Left colon (tissue), 2 donors: ENCODE measurements at regions not wholly inside any gene's neighbourhood (a gene's known extent, or its start where the extent isn't known, plus 50 kb on each side); places are given as distances from the start of the nearest gene placed in this dataset.

Experiments
- ATAC-seq: fragments of 200-7000 bp; cut with Tn5 transposase; one replicate; pipeline ENCODE4 v1.9.1; 2020; ENCODE audit warnings: mild to moderate bottlenecking, moderate library complexity
- DNase-seq, 2 donors: peaks; one replicate each; pipeline ENCODE4 v3.0.0-alpha.2; 2020
- intact Hi-C, 2 donors: fragments of 100-400 bp; cut with DNase I in 1 of 2; cut with micrococcal nuclease in 1 of 2; formaldehyde crosslinking; loops; one replicate each; pipeline versions ENCODE4 v1.11.2 to v1.14.0; 2022; cut with DNase I, micrococcal nuclease
- donor health status: DM: no; HTN: no; CAD: no.
- donor health status: DM: yes; HTN: yes; CAD: no.

GRCh38 chr10:129392855-129393254, 74.2 kb upstream of the MGMT start:
- ATAC-seq (no peak), DNase-seq (no peak)
- intact Hi-C loops: no loop called here

- no peak for DNase-seq
- no peak for ATAC-seq
These were observed 73.2 kb upstream of the MGMT start for GRCh38 chr10:129393812-129394211.

GRCh38 chr10:129394518-129395328, 72.3 kb upstream of the MGMT start:
- intact Hi-C loops: no loop called here
- ATAC-seq: no peak
- DNase-seq: no peak

More at GRCh38 chr10:129393812-129394211, 73.2 kb upstream of the MGMT start:
- intact Hi-C loops: no loop called here

GRCh38 chr10:129396021-129396722, 70.9 kb upstream of the MGMT start:
- intact Hi-C loops: no loop called here
- DNase-seq: no peak
- no peak for ATAC-seq

- DNase-seq: no peak
- intact Hi-C loops: no loop called here
These were observed 69.7 kb upstream of the MGMT start for GRCh38 chr10:129397198-129397974.

GRCh38 chr10:129398711-129399141, 68.3 kb upstream of the MGMT start:
- ATAC-seq (no peak), DNase-seq (no peak)
- intact Hi-C loops: no loop called here

More at GRCh38 chr10:129397198-129397974, 69.7 kb upstream of the MGMT start:
- ATAC-seq: no peak

- ATAC-seq: no peak
These were observed 66.6 kb upstream of the MGMT start for GRCh38 chr10:129400426-129400825.

GRCh38 chr10:129402459-129402858, 64.6 kb upstream of the MGMT start:
- ATAC-seq (no peak), DNase-seq (no peak)
- intact Hi-C loops: no loop called here

More at GRCh38 chr10:129400426-129400825, 66.6 kb upstream of the MGMT start:
- intact Hi-C loops: no loop called here
- DNase-seq: no peak

- DNase-seq (no peak), ATAC-seq (no peak)
- intact Hi-C loops: no loop called here
These were observed 63.0 kb upstream of the MGMT start for GRCh38 chr10:129404091-129404490.

- DNase-seq: no peak
These were observed 61.7 kb upstream of the MGMT start for GRCh38 chr10:129405389-129405788.

GRCh38 chr10:129410688-129411392, 56.2 kb upstream of the MGMT start:
- intact Hi-C loops: no loop called here
- ATAC-seq (no peak), DNase-seq (no peak)

More at GRCh38 chr10:129405389-129405788, 61.7 kb upstream of the MGMT start:
- intact Hi-C loops: no loop called here
- ATAC-seq: no peak

GRCh38 chr10:129411393-129411705, 55.7 kb upstream of the MGMT start:
- intact Hi-C loops: no loop called here
- ATAC-seq (no peak), DNase-seq (no peak)

GRCh38 chr10:129411772-129412171, 55.3 kb upstream of the MGMT start:
- no peak for ATAC-seq
- intact Hi-C loops: no loop called here

GRCh38 chr10:129413024-129413423, 54.0 kb upstream of the MGMT start:
- intact Hi-C loops: no loop called here
- DNase-seq: no peak
- ATAC-seq: no peak

More at GRCh38 chr10:129411772-129412171, 55.3 kb upstream of the MGMT start:
- no peak for DNase-seq

GRCh38 chr10:129415215-129416140, 51.6 kb upstream of the MGMT start:
- ATAC-seq: no peak
- intact Hi-C loops: no loop called here
- no peak for DNase-seq

GRCh38 chr10:129416155-129416554, 50.9 kb upstream of the MGMT start:
- intact Hi-C loops: no loop called here
- ATAC-seq (no peak), DNase-seq (no peak)

GRCh38 chr10:129416956-129417765, 49.9 kb upstream of the MGMT start:
- no peak for DNase-seq
- intact Hi-C loops: no loop called here
- no peak for ATAC-seq
